Calu3 (cell line): ENCODE measurements at regions not wholly inside any gene's neighbourhood (a gene's known extent, or its start where the extent isn't known, plus 50 kb on each side); places are given as distances from the start of the nearest gene placed in this dataset.

ENCODE experiments used
- BruUV-seq: library from RNA; stranded (reverse); fragments of 400-500 nt; replicated peaks from 2 replicates; lab custom pipeline; 2021; lab: Mats Ljungman, UMichigan
- CTCF ChIA-PET: fragments of 300-600 bp; sonication (Branson Sonifier 250); formaldehyde crosslinking; loops from one replicate; lab custom pipeline; 2022; ENCODE audit warnings: antibody characterized with exemption; lab: Charles Lee
- DNase-seq: peaks from one replicate; pipeline ENCODE4 v3.0.0; 2022
- H3K27ac Mint-ChIP-seq: one replicate; pipeline ENCODE4 v1.8.0; 2022; ENCODE audit warnings: mixed read lengths; ENCODE audit not compliant: unreplicated experiment
- H3K27me3 Mint-ChIP-seq: one replicate; pipeline ENCODE4 v1.8.0; 2022; ENCODE audit warnings: mixed read lengths; ENCODE audit not compliant: unreplicated experiment
- H3K36me3 Mint-ChIP-seq: one replicate; pipeline ENCODE4 v1.8.0; 2022; ENCODE audit warnings: mild to moderate bottlenecking, moderate library complexity, mixed read lengths; ENCODE audit not compliant: insufficient read depth, unreplicated experiment
- H3K4me1 Mint-ChIP-seq: one replicate; pipeline ENCODE4 v1.8.0; 2022; ENCODE audit warnings: mild to moderate bottlenecking, low read depth, mixed read lengths; ENCODE audit not compliant: unreplicated experiment
- H3K4me3 Mint-ChIP-seq: one replicate; pipeline ENCODE4 v1.8.0; 2022; ENCODE audit warnings: mild to moderate bottlenecking, low read depth, moderate library complexity, mixed read lengths; ENCODE audit not compliant: unreplicated experiment
- H3K9me3 Mint-ChIP-seq: one replicate; pipeline ENCODE4 v1.8.0; 2022; ENCODE audit warnings: low read depth, mixed read lengths; ENCODE audit not compliant: unreplicated experiment
- CTCF ChIP-seq: fragments of 200-600 bp; IDR thresholded peaks from one replicate; pipeline ENCODE4 v1.8.0; 2022; ENCODE audit warnings: antibody characterized with exemption; ENCODE audit not compliant: unreplicated experiment
- intact Hi-C: fragments of 100-400 bp; cut with micrococcal nuclease; formaldehyde crosslinking; loops from one replicate; pipeline ENCODE4 v1.10.0; 2022; ENCODE audit not compliant: unreplicated experiment

DNA sequence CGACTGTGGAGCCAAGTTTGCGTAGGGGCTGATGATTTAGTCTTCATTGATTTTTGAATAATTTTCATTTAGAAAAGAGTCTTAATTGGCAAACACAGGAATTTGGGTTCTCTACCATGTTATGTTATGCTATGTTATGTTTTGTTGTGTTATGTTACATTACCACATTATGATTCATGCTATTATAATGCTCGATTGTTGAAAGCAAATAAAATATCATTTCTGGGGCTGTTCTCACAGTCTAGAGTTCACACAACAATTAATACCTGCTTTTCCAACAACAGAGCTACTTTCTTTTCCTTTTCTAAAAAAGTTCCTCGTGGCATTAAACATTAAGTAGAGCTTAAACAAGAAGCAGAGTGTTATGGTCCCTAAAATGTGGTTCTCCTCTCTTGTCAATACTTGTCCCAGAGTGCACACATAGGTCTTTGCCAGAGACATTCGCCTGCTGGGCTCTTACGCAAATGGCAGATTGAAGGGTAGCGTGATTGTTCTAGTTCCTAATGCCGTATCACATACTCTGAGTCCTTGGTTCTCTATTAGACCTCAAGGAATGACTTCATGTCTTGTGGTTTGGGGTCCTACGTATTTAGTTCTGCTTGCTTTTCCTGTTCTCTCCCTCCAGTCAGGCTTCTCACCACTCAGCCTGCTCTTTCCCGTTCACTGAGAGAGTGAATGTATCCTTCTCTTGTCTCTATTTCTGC is 370.3 kb downstream of the CD109 start:
- H3K4me3 Mint-ChIP-seq = peak overlapping the region; percentile 32
- TF ChIP-seq CTCF = no peak
- intact Hi-C loops = no loop called here
- peaks cover 24% of the 10 kb centered on the region for H3K4me1 Mint-ChIP-seq
- H3K27ac Mint-ChIP-seq = peak overlapping the region; percentile 74
- no peaks in the 10 kb centered on the region for H3K36me3 Mint-ChIP-seq
- DNase-seq = no peak
- no TSS peak for BruUV-seq
- H3K9me3 Mint-ChIP-seq = peaks cover 2% of the 10 kb centered on the region
- CTCF ChIA-PET = no interaction called here
- no peaks in the 10 kb centered on the region for H3K27me3 Mint-ChIP-seq

DNA sequence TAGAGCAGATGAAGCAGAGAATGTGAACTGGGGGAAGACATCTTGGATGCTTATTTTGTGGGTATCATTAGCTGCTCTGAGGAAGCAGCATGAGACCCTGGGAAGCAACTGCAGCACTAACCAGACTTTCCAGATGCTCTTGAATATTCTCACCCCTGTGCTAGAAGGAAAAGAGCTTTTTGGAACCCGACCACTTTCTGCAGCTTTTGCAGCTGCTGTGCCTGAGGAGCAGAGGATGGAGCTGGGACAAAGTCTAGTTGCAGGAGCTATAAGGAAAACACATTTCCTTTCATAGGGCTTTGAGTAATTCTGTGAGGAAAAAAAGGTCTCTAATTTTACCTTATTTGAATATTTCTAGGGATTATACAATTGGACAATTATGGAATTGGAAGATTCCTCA is 369.7 kb downstream of the CD109 start:
- CTCF ChIA-PET = no interaction called here
- peaks cover 24% of the 10 kb centered on the region for H3K4me1 Mint-ChIP-seq
- peaks cover 2% of the 10 kb centered on the region for H3K9me3 Mint-ChIP-seq
- intact Hi-C loops = no loop called here
- no peaks in the 10 kb centered on the region for H3K36me3 Mint-ChIP-seq
- no peak for DNase-seq
- no peak for TF ChIP-seq CTCF
- no TSS peak for BruUV-seq
- no peak overlapping the region for H3K27ac Mint-ChIP-seq
- no peaks in the 10 kb centered on the region for H3K27me3 Mint-ChIP-seq
- no peak overlapping the region for H3K4me3 Mint-ChIP-seq

- intact Hi-C loops = no loop called here
- Mint-ChIP-seq H3K27ac (no peak overlapping the region), H3K27me3 (no peaks in the 10 kb centered on the region), H3K4me3 (no peak overlapping the region), H3K4me1 (peaks cover 24% of the 10 kb centered on the region), H3K9me3 (peaks cover 2% of the 10 kb centered on the region), H3K36me3 (no peaks in the 10 kb centered on the region)
- CTCF ChIA-PET = no interaction called here
- no peak for TF ChIP-seq CTCF
- DNase-seq = no peak
- no TSS peak for BruUV-seq
Measured at GRCh38 chr6:74063391-74063790, 367.4 kb downstream of the CD109 start.

- CTCF ChIA-PET = no interaction called here
- no peak overlapping the region for H3K4me3 Mint-ChIP-seq
- intact Hi-C loops = no loop called here
- H3K27me3 Mint-ChIP-seq = no peaks in the 10 kb centered on the region
- no peak for TF ChIP-seq CTCF
- H3K4me1 Mint-ChIP-seq = peaks cover 9% of the 10 kb centered on the region
- no peaks in the 10 kb centered on the region for H3K36me3 Mint-ChIP-seq
- H3K27ac Mint-ChIP-seq = no peak overlapping the region
- H3K9me3 Mint-ChIP-seq = no peaks in the 10 kb centered on the region
- DNase-seq = no peak
- no TSS peak for BruUV-seq
Measured at GRCh38 chr6:74061201-74061600, 365.2 kb downstream of the CD109 start.
